ENCODE measurements at regions not wholly inside any gene's neighbourhood (a gene's known extent, or its start where the extent isn't known, plus 50 kb on each side); places are given as distances from the start of the nearest gene placed in this dataset.
"Not testable (repeated sequence)": the region's sequence is repeated elsewhere in the genome, so short reads cannot be mapped to it uniquely, and the experiment has no call there.

DNA sequence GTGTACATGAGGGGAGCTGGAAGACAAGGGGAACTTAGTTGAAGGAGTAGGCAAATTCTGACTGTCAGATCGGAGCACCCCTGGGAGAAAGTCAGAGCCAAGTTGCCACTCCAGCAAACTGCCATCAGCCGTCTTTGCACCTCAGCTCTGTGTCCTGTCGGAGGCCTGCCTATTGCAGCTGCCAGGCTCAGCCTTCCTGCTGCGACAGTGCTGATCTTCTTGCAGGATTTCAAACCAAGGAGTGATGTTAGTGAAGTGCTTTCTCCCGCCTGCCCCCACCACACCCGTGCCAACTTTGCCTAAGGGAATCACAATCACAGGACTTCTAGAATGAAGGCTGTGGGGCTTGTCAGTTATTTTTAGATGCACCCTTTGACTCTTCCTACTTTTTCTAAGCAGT, 185.3 kb downstream of the KIT start:
- DNase-seq: no peak

DNA sequence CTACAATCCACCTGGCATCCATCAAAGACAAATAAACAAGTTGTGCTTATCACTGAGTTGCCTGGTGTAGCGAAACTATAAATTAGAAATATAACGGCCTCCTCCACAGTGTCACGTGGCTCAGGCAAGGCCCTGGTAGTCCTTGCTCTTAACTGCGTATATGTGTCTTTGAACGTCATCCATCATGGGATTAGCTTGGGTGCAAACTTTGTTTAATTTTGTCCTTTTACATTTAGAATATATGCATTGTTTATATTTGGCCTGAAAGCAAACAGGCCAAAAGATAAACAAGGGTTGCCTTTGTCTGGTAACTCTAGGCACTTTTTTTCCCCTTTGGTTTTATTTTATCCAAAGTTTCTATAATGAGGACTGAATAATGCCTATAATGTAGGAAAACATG, 184.9 kb downstream of the KIT start:
- no peak for DNase-seq

DNA sequence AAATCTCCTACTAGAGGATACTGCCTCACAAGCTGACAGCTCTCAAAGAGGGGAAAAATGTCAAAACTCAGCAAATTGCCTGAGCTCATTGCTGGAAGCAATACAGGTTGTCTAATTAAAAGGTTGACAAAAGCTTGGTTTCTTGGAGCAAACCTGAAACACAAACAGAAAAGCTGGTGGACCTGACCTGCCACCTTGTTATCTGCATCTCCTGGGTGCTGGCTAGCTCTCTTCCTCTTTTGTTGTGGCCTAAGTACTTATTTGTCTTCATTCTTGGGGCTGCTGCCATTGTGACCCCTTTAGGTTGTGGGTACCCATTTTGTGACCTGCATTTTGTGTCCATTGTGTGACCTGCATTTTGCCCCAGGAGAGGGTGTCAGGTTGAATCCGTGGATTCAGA, 184.5 kb downstream of the KIT start:
- no peak for DNase-seq

DNA sequence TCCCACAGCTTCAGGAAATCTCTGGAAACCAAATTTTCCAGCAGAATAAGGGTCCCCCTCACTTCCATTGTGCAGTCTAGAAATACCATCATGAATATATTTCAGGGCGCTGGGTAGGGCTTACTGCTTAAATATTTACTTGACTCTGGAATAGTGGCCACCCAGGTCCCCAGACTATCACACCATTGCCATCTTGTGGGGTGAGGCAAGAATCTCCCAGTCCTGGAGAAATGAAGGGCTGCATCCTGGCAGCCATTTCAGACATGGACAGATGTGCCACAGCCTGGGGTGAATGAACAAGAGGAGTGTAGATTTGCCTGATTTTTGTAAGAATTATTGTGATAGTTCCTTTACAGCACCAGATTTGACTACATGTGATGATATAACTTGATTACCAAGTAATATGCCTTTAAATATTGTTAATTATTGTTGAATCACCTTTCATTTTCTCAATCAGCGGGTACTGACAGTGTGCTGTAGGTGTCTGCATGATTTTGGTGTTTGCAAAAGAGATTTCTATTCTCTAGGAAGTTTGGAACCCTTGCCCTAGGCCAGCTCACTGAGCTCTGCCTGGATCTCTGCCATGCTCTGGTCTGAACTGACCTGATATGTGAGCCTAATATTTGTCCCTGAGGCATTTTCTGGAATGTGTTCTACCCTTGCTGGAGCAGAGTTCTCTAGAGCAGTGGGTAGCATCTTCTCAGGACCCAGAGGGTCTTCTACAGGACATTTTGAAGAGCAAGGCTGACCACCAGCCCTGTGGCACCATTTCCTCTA, 183.4 kb downstream of the KIT start:
- no peak for DNase-seq

DNA sequence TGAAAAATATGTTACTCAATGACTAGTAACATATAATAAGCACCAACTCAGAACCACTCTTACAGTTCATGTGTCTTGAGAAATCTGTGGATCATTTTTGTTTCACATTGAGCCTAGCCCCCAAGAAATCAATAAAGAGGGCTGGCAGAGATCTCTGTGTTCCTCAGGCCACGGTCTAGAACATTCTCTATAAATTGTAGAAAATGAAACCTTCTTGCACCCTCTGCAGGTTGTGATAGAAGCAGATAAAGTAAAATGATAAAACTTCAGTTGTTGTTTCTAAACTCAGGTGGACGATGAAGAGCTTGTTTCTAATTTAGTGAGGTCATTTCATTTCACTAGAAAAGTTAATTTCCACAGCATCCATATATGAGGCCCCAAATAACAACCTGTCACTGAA, 182.7 kb downstream of the KIT start:
- DNase-seq: no peak

DNA sequence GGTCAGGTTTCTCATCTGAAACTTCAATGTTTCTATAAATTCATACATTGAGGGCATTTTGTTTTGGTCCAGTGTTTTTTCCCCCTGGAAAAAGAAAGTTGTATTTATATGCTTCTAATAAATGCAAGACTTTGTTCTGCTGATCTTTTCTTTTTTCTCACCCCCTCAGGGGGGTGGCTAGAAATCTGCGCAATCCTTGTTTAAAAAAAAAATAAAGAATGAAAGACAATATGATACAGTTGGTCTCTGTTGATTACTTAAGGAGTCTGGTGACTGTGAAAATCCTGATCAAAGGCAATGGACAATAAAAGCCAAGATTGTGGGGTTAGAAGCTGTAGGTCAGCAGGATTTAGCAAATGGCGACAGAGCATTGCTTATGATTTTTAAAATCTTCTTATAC, 180.5 kb downstream of the KIT start:
- DNase-seq: no peak

DNA sequence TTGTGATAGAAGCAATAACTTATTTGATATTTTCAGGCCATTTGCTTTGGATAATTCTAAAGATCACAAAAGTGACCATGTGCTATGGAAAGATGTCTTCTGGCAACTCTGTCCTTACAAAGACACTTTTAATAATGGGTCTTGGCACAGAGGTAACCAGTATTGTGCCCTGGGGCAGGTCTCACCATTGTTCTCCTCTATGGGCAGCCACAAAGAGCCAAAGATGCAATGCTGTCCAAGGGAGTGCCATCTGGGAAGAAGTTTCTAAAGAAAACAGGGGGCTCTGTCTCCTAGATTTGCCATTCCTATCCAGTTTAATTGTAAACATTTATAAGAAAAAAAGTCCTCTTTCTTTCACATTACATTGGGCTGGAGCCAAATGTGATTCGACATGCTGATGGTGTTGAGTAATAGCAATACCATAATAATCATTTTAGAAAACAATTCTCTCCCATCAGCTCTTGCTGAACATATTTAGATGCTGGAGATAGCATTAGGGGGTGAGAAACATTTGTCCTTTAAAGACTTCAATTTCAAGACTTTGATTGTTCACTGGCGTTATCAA, 179.9 kb downstream of the KIT start:
- no peak for DNase-seq

DNA sequence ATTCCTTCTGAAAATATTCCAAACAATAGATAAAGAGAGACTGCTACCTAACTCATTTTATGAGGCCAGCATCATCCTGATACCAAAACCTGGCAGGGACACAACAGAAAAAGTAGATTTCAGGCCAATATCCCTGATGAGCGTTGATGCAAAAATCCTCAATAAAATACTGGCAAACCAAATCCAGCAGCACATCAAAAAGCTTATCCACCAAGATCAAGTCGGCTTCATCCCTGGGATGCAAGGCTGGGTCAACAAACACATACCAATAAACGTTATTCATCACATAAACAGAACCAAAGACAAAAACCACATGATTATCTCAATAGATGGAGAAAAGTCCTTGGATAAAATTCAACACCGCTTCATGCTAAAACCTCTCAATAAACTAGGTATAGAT, 170.6 kb downstream of the KIT start:
- not testable (repeated sequence) for DNase-seq

DNA sequence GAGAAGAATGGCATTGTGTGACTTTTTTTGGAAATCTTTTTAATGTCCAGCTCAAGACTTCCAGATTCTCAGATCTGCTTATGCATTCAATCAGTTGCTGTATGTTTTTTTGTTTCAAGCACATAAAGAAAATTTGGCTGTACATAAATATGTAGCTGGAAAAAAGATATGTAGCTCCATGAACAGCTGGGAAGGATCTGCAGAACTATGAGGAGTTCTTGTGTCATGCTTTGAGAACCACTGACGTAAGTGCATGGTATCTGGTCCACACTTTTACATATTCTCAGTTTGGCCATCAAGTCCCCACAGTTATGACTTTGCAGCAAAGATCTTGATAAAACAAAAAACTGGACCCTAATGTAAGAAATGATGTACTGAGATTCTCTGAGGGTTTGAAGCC, 165.9 kb downstream of the KIT start:
- DNase-seq: no peak

DNA sequence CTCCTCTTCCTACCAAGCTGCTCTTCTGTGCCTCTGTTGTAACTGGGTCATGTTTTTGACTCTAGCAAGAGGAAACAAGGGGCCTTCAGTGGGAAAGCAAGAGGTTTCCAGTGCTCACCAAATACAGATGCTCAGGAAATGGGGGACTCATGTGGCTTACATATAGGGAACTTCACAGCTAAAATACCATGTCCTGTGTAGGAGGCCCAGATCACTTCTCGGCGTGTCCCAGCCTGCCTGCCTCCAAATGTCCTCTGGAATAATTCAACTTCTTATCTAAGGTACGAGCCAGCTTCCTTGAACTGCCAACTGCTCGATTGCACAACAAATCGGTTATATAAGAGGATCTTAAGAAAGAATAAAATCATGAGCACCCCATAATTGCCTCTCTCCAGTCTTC, 161.3 kb downstream of the KIT start:
- no peak for DNase-seq

DNA sequence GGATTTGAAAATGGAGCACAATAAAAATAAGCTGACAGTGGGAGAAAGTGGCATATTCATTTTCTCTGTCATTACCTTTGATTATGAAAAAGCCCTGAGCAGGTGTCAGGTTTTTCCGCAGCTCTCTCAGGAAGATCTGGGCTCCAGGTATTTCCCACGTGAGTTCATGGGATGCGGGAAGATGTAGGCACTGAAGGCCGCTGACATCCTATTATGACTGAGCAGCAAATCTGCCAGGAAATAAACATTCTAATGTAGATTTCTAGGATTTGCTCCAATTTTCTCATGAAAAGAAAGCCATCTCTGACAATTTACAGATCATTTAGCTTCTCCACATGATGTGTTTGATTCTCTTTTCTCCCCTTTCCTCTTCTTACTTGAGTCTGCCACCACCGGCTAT, 160.7 kb downstream of the KIT start:
- DNase-seq: no peak

DNA sequence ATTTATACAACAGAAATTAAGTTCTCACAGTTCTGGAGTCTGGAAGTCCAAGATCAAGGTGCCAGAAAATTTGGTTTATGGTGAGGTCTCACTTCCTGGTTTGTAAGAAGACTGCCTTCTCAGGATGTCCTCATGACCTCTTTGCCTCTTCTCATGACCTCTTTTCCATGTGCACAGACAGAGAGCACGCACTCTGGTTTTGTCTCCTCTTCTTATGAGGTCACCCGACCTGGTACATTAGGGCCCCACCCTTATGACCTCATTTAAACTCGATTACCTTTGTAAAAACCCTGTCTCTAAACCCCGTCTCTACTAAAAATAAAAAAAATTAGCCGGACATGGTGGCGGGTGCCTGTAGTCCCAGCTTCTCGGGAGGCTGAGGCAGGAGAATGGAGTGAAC, 155.9 kb downstream of the KIT start:
- no peak for DNase-seq

DNA sequence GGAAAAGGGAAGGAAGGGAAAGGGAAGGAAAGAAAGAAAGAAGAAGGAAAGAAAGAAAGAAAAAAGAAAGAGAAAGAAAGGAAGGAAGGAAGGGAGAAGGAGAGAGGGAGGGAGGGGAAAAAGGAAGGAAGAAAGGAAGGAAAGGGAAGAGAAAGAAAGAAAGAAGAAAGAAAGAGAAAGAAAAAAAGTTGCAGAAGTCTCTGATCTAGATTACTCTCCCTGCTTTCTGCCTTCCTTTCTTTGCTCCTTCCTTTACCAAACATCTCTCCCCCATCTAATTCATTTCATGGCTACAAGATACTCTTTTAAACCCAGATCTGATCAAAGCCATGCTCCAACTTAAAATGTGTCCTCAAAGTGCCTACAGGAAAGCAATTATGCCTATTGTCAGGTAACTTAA, 148.6 kb downstream of the KIT start:
- DNase-seq: no peak

DNA sequence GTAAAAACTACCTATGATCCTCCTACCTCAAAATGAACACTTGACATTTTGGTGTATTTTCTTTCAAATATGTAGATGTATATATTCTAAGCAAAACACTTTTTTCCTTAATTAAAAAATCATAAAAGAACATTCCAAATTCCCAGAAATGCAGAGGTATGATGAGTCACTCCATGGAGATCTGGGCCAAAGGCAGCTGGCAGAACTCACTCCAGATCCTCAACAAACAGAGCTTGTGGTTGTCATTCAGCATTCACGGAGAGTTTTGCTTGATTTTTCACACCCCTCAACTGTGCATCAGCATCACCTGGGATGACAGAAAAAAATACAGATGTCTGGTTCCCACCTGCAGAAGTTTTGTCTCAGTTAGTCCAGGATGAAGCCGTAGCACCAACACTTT, 144.6 kb downstream of the KIT start:
- DNase-seq: no peak

DNA sequence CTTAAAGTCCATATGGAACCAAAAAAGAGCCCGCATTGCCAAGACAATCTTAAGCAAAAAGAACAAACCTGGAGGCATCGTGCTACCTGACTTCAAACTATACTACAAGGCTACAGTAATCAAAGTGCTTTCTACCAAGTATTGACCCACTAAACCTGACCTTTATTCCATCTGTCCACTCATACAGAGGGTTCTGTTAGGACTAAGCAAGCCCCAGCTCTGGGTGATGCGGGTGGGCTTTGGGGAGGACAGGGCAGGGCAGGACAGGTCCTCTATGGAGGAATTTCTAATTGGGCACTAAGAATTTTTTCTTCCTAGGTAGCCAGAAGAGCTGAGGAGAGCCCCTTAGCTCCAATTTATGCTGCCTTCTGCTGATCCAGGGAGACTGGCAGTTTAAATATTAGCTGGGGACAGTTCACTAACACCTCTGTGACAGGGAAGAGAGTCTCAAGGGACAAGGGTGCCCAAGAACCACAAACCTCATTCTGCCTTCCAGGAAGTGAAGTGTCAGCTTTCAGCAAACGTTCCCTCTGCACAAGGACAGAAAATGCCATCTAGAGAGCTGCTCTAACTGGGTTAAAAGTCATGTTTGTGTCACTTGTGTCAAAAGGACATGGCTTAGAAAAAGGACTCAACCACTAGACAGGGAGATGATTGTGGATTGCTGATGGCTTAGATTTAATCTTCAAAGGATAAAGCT, 143.2 kb downstream of the KIT start:
- no peak for DNase-seq

DNA sequence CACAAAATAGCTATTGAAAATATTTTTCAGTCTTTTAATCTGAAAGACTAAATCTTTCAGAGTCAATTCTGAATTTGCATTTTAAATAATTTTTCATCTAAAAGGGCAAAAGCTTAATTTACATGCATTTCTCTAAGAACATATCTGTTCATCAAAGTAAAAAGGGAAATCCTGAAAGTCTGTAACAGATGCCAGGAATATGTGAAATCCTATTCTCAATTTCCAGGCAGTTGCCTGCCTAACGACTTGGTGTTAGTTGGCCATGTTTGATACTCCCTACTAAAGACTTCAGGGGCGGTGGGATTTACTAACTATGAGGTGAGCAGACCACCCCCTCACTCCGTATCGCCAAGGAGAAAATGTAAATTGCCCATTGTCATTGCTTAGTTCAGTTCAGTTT, 136.8 kb downstream of the KIT start:
- DNase-seq: no peak

DNA sequence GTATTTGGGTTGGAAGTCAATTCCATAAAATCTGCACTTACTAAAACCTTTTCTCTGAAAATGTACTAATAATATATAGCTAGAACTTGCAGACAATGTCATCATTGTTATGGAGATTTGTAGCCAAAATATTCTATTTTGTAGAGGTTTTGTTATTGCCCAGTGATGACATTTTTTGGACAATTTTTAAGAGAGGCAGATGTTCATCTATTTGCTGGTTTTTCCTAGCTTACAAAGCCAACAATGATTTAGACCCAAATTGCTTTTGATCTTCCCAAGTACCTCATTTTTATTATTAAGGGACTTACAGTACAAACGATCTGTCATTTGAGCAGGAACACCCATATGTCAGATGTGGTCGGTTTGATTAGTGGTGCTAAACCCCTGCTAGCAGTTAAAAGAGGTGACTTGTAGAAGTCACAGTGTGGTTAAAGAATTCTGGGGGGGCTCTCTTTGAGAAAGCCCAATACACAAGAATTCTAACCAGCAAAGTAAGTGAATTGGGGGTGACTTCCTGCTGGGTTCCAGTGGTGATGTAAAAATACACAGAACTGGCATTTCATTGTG, 136.2 kb downstream of the KIT start:
- no peak for DNase-seq

Measured in stimulated activated CD4-positive, alpha-beta T cell treated with anti-CD3 and anti-CD28 coated beads, Interleukin-4, amount 100 ng/mL, for 1 hour (primary cell).